GM12878 (cell line): ENCODE measurements at regions not wholly inside any gene's neighbourhood (a gene's known extent, or its start where the extent isn't known, plus 50 kb on each side); places are given as distances from the start of the nearest gene placed in this dataset.
A peak's percentile ranks its signal among the peaks of the same experiment; 100 is the strongest.

Experiments used
- ATAC-seq: fragments of 200-7000 bp; cut with Tn5 transposase; 3 replicates; pipeline ENCODE4 v1.9.1; 2020; ENCODE audit warnings: mild to moderate bottlenecking, moderate library complexity
- BruUV-seq: library from RNA; stranded (reverse); fragments of 400-500 nt; replicated peaks from 2 replicates; lab custom pipeline; 2021; lab: Mats Ljungman, UMichigan
- CTCF ChIA-PET: fragments of 300-600 bp; sonication (Branson Sonifier 250); formaldehyde crosslinking; extraction: SDS; loops from one replicate; lab custom pipeline; 2021; ENCODE audit warnings: inconsistent platforms; lab: Yijun Ruan, JAX
- POLR2A ChIA-PET: fragments of 350-600 bp; formaldehyde crosslinking; extraction: SDS; loops from one replicate; lab custom pipeline; 2021; ENCODE audit warnings: inconsistent platforms; lab: Charles Lee
- RAD21 ChIA-PET: fragments of 300-600 bp; sonication (Branson Sonifier 250); formaldehyde crosslinking; loops from one replicate; lab custom pipeline; 2023; ENCODE audit warnings: antibody characterized with exemption; ENCODE audit not compliant: unreplicated experiment; lab: Charles Lee
- SMC1A ChIA-PET: fragments of 300-600 bp; sonication (Branson Sonifier 250); formaldehyde crosslinking; loops from one replicate; lab custom pipeline; 2023; ENCODE audit not compliant: unreplicated experiment, uncharacterized antibody; lab: Charles Lee
- DNase-seq: peaks from one replicate; pipeline ENCODE4 v3.0.0-alpha.2; 2011; ENCODE audit warnings: low read depth, low spot score
- FAIRE-seq: peaks from 3 replicates; lab custom pipeline; 2011; peaks lifted over from hg19 to GRCh38; lab: Jason Lieb, UNC
- H2AFZ ChIP-seq: 2 replicates; pipeline ENCODE4 v1.6.0; 2011; ENCODE audit warnings: low read depth, low read length, control low read depth; ENCODE audit not compliant: control insufficient read depth
- H3K27ac ChIP-seq: 2 replicates; pipeline ENCODE4 v1.5.1; 2011; ENCODE audit warnings: control low read depth; ENCODE audit not compliant: control insufficient read depth, insufficient read depth
- H3K27me3 ChIP-seq, 2 experiments: replicated peaks in 1 of 2; 2 replicates each; pipeline versions ENCODE4 v1.6.0 to v1.6.1; 2011; ENCODE audit warnings: low read length in 1 of 2; ENCODE audit not compliant: control insufficient read depth in 2 of 2, insufficient read depth in 2 of 2
- H3K36me3 ChIP-seq, 2 experiments: 2 replicates each; pipeline ENCODE4 v1.5.1; 2011; ENCODE audit warnings: low read length in 1 of 2; ENCODE audit not compliant: control insufficient read depth in 2 of 2, insufficient read depth in 2 of 2
- H3K4me1 ChIP-seq: 2 replicates; pipeline ENCODE4 v1.6.1; 2011; ENCODE audit warnings: mild to moderate bottlenecking, low read length, moderate library complexity, mixed read lengths; ENCODE audit not compliant: control insufficient read depth, insufficient read depth
- H3K4me2 ChIP-seq: 2 replicates; pipeline ENCODE4 v1.6.0; 2011; ENCODE audit warnings: control low read depth; ENCODE audit not compliant: control insufficient read depth, insufficient read depth
- H3K4me3 ChIP-seq: fragments of 200-600 bp; sonication (generic); 2 replicates; pipeline ENCODE4 v1.5.1; 2016
- H3K79me2 ChIP-seq: 2 replicates; pipeline ENCODE4 v1.6.0; 2011; ENCODE audit warnings: low read length; ENCODE audit not compliant: control insufficient read depth, insufficient read depth
- H3K9ac ChIP-seq: 2 replicates; pipeline ENCODE4 v1.8.0; 2011; ENCODE audit warnings: low read length, control low read depth, mixed read lengths; ENCODE audit not compliant: control insufficient read depth, insufficient read depth
- H3K9me3 ChIP-seq: replicated peaks from 3 replicates; pipeline ENCODE4 v1.5.1; 2011; ENCODE audit warnings: mild to moderate bottlenecking, low read length; ENCODE audit not compliant: control insufficient read depth, insufficient read depth
- H4K20me1 ChIP-seq: 2 replicates; pipeline ENCODE4 v1.6.0; 2011; ENCODE audit not compliant: control insufficient read depth, insufficient read depth
- CBX3 ChIP-seq: fragments of 200-600 bp; sonication (generic); IDR thresholded peaks from 2 replicates; pipeline ENCODE4 v1.6.1; 2016; ENCODE audit warnings: low read depth, borderline replicate concordance
- EED ChIP-seq: sonication (generic); IDR thresholded peaks from 2 replicates; pipeline ENCODE4 v1.6.1; 2016; ENCODE audit warnings: antibody characterized with exemption, low read depth
- MTA2 ChIP-seq: fragments of 450-650 bp; IDR thresholded peaks from 2 replicates; pipeline ENCODE4 v1.6.1; 2016; ENCODE audit warnings: low read depth, mild to moderate bottlenecking, moderate library complexity
- RAD51 ChIP-seq: fragments of 450-650 bp; IDR thresholded peaks from 2 replicates; pipeline ENCODE4 v1.6.1; 2016; ENCODE audit warnings: moderate library complexity, mild to moderate bottlenecking, inconsistent platforms
- ZNF24 ChIP-seq: fragments of 450-650 bp; IDR thresholded peaks from 2 replicates; pipeline ENCODE4 v1.6.1; 2017; ENCODE audit warnings: antibody characterized with exemption, mild to moderate bottlenecking
- WGBS: methylation state at CpG from one replicate; pipeline ENCODE4 v1.1.6; 2016; ENCODE audit warnings: low lambda C conversion rate; ENCODE audit not compliant: insufficient replicate concordance, insufficient coverage; ENCODE audit errors: missing lambda C conversion rate; 5-methylcytosine and 5-hydroxymethylcytosine counted together
- in situ Hi-C: fragments of 300-500 bp; cut with MboI; formaldehyde crosslinking; loops from 9 replicates; pipeline ENCODE4 v1.14.3; 2018; ENCODE audit warnings: mixed read lengths
- intact Hi-C: fragments of 100-400 bp; cut with micrococcal nuclease; formaldehyde crosslinking; loops from one replicate; pipeline ENCODE4 v1.14.2; 2022; ENCODE audit not compliant: unreplicated experiment
- TF ChIP-seq, protein P1 (sequence below): IDR thresholded peaks from 2 replicates; pipeline ENCODE4 v1.6.1; 2011; ENCODE audit warnings: borderline replicate concordance, low read depth, mild to moderate bottlenecking, moderate library complexity, mixed read lengths, low read length; ENCODE audit not compliant: insufficient read depth; ENCODE audit errors: extremely low read length

DNA sequence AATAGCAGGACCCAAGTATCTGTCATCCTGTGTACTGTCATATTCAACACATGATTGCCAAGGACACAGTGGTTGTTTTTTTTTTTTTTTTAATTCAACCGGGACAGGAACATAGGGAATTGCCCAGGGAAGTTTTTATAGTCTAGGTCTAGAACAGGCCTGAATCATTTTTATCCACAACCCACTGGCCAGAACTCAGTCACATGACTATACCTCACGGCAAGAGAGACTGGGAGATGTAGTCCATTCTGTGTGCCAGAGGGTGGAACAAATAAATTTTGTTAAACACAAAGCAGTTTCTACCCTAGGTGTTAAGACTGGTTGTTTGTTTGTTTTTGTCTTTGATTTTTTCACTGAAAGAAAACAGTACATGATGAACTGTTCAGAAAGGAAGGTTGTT lies 105.8 kb upstream of the SMARCA2 start:
- H3K4me3 ChIP-seq, result no peak overlapping the region
- no peaks in the 10 kb centered on the region for H3K27me3 ChIP-seq
- H3K4me2 ChIP-seq, result no peak overlapping the region
- no peak overlapping the region for H3K9ac ChIP-seq
- H4K20me1 ChIP-seq, result no peaks in the 10 kb centered on the region
- DNase-seq (no peak), ATAC-seq (peak; percentile 49), FAIRE-seq (no peak)
- peaks cover 5% of the 10 kb centered on the region; the same call in 1 of the 2 replicates for H3K4me1 ChIP-seq
- ChIA-PET RAD21 (interaction anchor here (0.6 to 0.7 kb wide), 2 partner anchors 10 to 12 kb away, joined by 3 read pairs; no protein-coding TSS in a partner anchor), CTCF (interaction anchor here (1.8 kb wide), 1 partner anchor 183 kb away, joined by 3 read pairs; no protein-coding TSS in a partner anchor), POLR2A (interaction anchor here (1.6 kb wide), 1 partner anchor 9 kb away, joined by 5 read pairs; no protein-coding TSS in a partner anchor), SMC1A (interaction anchor here (0.8 to 4.5 kb wide), 5 partner anchors 8 to 30 kb away, joined by 3 to 29 read pairs (median 5); no protein-coding TSS in a partner anchor)
- 28% methylated on average over 2 of the region's 2 CpGs for WGBS
- H2AFZ ChIP-seq, result no peak overlapping the region
- no peak overlapping the region for H3K27ac ChIP-seq
- no peaks in the 10 kb centered on the region for H3K79me2 ChIP-seq
- peaks cover 18% of the 10 kb centered on the region; the same call in 2 of the 3 replicates for H3K9me3 ChIP-seq
- peaks cover 0 to 1% of the 10 kb centered on the region in 2 experiments; a peak in 1 of 4 replicates for H3K36me3 ChIP-seq
- 0 out of 2 replicates have a peak, but pooled peaks have one; percentile 13 for TF ChIP-seq RAD51
- no peak for TF ChIP-seq CBX3
- no peak for TF ChIP-seq MTA2
- TF ChIP-seq, protein P1, sequence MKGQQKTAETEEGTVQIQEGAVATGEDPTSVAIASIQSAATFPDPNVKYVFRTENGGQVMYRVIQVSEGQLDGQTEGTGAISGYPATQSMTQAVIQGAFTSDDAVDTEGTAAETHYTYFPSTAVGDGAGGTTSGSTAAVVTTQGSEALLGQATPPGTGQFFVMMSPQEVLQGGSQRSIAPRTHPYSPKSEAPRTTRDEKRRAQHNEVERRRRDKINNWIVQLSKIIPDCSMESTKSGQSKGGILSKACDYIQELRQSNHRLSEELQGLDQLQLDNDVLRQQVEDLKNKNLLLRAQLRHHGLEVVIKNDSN, result peak; percentile 19
- in situ Hi-C loops (no loop called here), intact Hi-C loops (no loop called here)
- BruUV-seq, result no TSS peak

DNA sequence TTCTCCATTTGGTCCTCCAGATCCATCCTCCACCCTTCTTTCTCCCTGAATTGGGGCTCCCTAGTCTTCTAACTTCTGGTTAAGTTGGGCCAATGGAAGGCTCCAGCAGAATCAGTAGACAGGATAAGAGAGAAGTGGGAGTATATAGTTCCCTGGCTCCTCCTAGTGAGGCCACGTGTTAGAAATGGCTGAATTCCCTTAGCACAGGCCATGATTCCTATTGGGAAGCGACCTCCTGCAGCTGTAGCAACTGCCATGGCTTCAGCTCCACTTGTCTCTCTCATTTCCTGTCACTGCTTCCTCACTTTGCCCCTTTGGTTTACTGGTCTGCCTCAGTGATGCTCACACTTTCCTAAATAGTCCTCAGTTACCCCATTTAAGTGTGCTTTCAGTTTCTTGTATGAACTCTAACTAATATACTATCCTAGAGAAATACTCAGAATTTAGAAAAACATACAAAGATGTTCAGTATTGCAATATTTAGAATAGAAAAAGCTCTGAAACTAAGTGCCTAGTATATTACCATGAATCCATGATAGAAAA lies 104.8 kb upstream of the SMARCA2 start:
- DNase-seq, result no peak
- no peak for FAIRE-seq
- SMC1A ChIA-PET, result interaction anchor here (0.7 to 4.5 kb wide), 6 partner anchors 9 to 498 kb away, joined by 3 to 29 read pairs (median 4); no protein-coding TSS in a partner anchor
- POLR2A ChIA-PET, result interaction anchor here (0.6 to 1.6 kb wide), 3 partner anchors 8 to 310 kb away, joined by 3 to 6 read pairs (median 5); no protein-coding TSS in a partner anchor
- 100% methylated on average over 2 of the region's 2 CpGs for WGBS
- Histone ChIP-seq H4K20me1 (no peaks in the 10 kb centered on the region), H3K79me2 (no peaks in the 10 kb centered on the region), H3K4me3 (no peak overlapping the region), H3K9ac (no peak overlapping the region), H3K4me1 (peaks cover 5% of the 10 kb centered on the region; the same call in 1 of the 2 replicates), H3K9me3 (peaks cover 15% of the 10 kb centered on the region; the same call in 2 of the 3 replicates), H2AFZ (no peak overlapping the region), H3K36me3 (peaks cover 0 to 1% of the 10 kb centered on the region in 2 experiments; a peak in 1 of 4 replicates), H3K4me2 (no peak overlapping the region), H3K27me3 (no peaks in the 10 kb centered on the region), H3K27ac (no peak overlapping the region)
- TF ChIP-seq EED (0 out of 2 replicates have a peak, but pooled peaks have one; percentile 26), ZNF24 (no peak)
- CTCF ChIA-PET, result interaction anchor here (1.2 to 1.8 kb wide), 2 partner anchors 10 to 181 kb away, joined by 3 read pairs; no protein-coding TSS in a partner anchor
- RAD21 ChIA-PET, result interaction anchor here (0.9 to 1.2 kb wide), 2 partner anchors 19 to 27 kb away, joined by 3 to 5 read pairs; no protein-coding TSS in a partner anchor
- ATAC-seq, result no peak
- in situ Hi-C loops, result no loop called here
- no TSS peak for BruUV-seq
- intact Hi-C loops, result no loop called here
